Thyroid gland (tissue), 4 donors: ENCODE measurements at regions not wholly inside any gene's neighbourhood (a gene's known extent, or its start where the extent isn't known, plus 50 kb on each side); places are given as distances from the start of the nearest gene placed in this dataset.

Source experiments
- DNase-seq, 2 donors: peaks; one replicate each; pipeline ENCODE4 v3.0.0-alpha.2; 2019
- H3K27ac ChIP-seq, 3 donors: fragments of 200-600 bp; sonication (generic); 1 replicate in 2 of 3; 2 replicates in 1 of 3; pipeline ENCODE4 v1.5.1; 2016 to 2019; ENCODE audit warnings: mild to moderate bottlenecking in 1 of 3, moderate library complexity in 1 of 3
- H3K27me3 ChIP-seq: fragments of 200-600 bp; sonication (generic); one replicate; pipeline ENCODE4 v1.5.1; 2019
- H3K36me3 ChIP-seq, 2 donors: fragments of 200-600 bp; sonication (generic); one replicate each; pipeline ENCODE4 v1.5.1; 2016 to 2019
- H3K4me1 ChIP-seq, 2 donors: fragments of 200-600 bp; sonication (generic); one replicate each; pipeline ENCODE4 v1.5.1; 2017 to 2019
- H3K4me3 ChIP-seq, 3 donors: fragments of 200-600 bp; sonication (generic); replicated peaks in 1 of 3; 1 replicate in 2 of 3; 2 replicates in 1 of 3; pipeline ENCODE4 v1.5.1; 2016; ENCODE audit warnings: mild to moderate bottlenecking in 1 of 3
- H3K9me3 ChIP-seq: fragments of 200-600 bp; sonication (generic); one replicate; pipeline ENCODE4 v1.5.1; 2017
- CTCF ChIP-seq, 6 experiments: fragments of 200-600 bp in 3 of 6; fragments of 450-650 bp in 3 of 6; sonication (generic) in 3 of 6; IDR thresholded peaks; one replicate each; pipeline ENCODE4 v1.5.1; 2016 to 2019; ENCODE audit warnings: antibody characterized with exemption in 6 of 6, mild to moderate bottlenecking in 2 of 6, inconsistent platforms in 1 of 6, moderate library complexity in 1 of 6
- POLR2A ChIP-seq, 2 donors: fragments of 450-650 bp; IDR thresholded peaks; one replicate each; pipeline ENCODE4 v1.6.1; 2017; ENCODE audit warnings: antibody characterized with exemption in 2 of 2, mild to moderate bottlenecking in 2 of 2, moderate library complexity in 1 of 2
- WGBS, 2 donors: methylation state at CpG; one replicate each; pipeline ENCODE4 v1.1.5; 2017; 5-methylcytosine and 5-hydroxymethylcytosine counted together
- intact Hi-C: fragments of 100-400 bp; cut with DNase I; formaldehyde crosslinking; loops from one replicate; pipeline ENCODE4 v1.15.1; 2023

DNA sequence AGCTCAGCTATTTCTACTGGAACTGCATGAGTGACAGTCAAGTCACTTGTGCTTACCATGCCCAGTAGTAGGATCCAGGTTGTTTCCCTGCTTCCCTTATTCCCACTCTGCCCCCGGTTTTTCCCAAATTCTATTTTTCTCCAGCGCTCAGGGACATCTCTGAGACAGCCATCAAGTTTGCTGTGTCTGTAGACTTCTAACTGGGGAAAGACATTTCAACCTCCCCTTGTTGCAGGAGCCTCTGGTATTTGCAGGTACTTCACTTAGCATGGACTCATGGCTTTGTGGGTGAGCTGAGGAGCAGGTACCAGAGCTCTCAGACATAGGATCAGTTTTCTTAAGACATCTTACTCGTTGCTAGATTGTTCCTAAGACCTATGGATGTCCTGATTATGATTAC is 801.6 kb upstream of the RBFOX1 start:
- H3K36me3 ChIP-seq, result no peaks in the 10 kb centered on the region
- H3K4me1 ChIP-seq, result no peaks in the 10 kb centered on the region
- H3K27me3 ChIP-seq, result no peaks in the 10 kb centered on the region
- WGBS, 2 donors, result 71 to 72% methylated on average over 3 of the region's 3 CpGs
- no peak overlapping the region for H3K27ac ChIP-seq
- TF ChIP-seq POLR2A (IDR thresholded peaks at IDR 0.05), result no peak
- TF ChIP-seq CTCF (IDR thresholded peaks at IDR 0.05), result no peak
- no peaks in the 10 kb centered on the region for H3K9me3 ChIP-seq
- DNase-seq, result no peak
- no peak overlapping the region for H3K4me3 ChIP-seq
- intact Hi-C loops, result no loop called here

- no peaks in the 10 kb centered on the region for H3K36me3 ChIP-seq
- intact Hi-C loops, result no loop called here
These were observed 804.4 kb upstream of the RBFOX1 start for GRCh38 chr16:6528217-6528616.

GRCh38 chr16:6527646-6528045 is 805.0 kb upstream of the RBFOX1 start:
- no peak for TF ChIP-seq POLR2A (IDR thresholded peaks at IDR 0.05)
- TF ChIP-seq CTCF (IDR thresholded peaks at IDR 0.05), result no peak
- 45 to 55% methylated on average over 7 of the region's 7 CpGs for WGBS, 2 donors
- no peaks in the 10 kb centered on the region for H3K27me3 ChIP-seq

More at GRCh38 chr16:6528217-6528616, 804.4 kb upstream of the RBFOX1 start:
- Histone ChIP-seq H3K27ac (no peak overlapping the region), H3K4me3 (no peak overlapping the region), H3K9me3 (no peaks in the 10 kb centered on the region), H3K27me3 (no peaks in the 10 kb centered on the region), H3K4me1 (no peaks in the 10 kb centered on the region)
- WGBS, 2 donors, result 70 to 84% methylated on average over 2 of the region's 2 CpGs
- no peak for DNase-seq
- TF ChIP-seq POLR2A (IDR thresholded peaks at IDR 0.05), result no peak
- TF ChIP-seq CTCF (IDR thresholded peaks at IDR 0.05), result no peak

GRCh38 chr16:6524501-6524900 is 808.1 kb upstream of the RBFOX1 start:
- H3K36me3 ChIP-seq, result no peaks in the 10 kb centered on the region
- TF ChIP-seq CTCF (IDR thresholded peaks at IDR 0.05) (no peak), POLR2A (IDR thresholded peaks at IDR 0.05) (no peak)
- no peak for DNase-seq

More at GRCh38 chr16:6527646-6528045, 805.0 kb upstream of the RBFOX1 start:
- no peaks in the 10 kb centered on the region for H3K9me3 ChIP-seq
- H3K27ac ChIP-seq, result no peak overlapping the region
- intact Hi-C loops, result no loop called here
- no peaks in the 10 kb centered on the region for H3K4me1 ChIP-seq
- H3K36me3 ChIP-seq, result no peaks in the 10 kb centered on the region
- no peak for DNase-seq
- no peak overlapping the region for H3K4me3 ChIP-seq

DNA sequence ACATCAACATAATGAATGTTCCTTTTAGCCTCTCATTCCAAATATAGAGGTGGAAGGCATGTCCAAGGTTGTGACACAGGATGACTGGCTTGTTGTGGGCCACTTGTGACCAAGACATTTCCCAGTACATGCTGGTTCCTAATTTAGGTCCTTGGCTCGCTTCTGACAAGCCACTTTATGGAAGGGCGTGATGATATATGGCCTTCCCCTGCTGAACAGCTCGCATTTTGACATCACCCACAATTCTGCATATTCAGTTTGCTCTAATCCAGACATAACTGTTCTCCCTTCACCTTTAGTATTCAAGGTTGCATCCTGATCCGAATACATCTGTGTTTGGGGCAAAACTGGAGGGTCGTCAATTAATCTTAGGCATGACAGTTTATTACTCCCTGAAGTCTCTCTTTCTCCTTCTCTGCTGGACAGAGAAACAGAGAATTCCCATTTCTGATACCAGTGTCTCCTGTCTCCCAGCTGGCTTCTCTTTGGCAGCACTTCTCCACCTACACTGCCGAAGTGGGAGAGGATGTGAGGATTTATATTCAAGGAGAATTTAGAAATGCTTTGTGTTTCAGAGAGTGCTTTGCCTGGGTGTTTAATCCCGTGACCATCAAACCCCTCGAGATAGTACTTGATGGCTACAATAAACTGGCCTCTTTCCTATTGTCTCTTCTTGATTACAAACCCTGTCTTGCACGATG is 815.5 kb upstream of the RBFOX1 start:
- no peak overlapping the region for H3K27ac ChIP-seq
- TF ChIP-seq POLR2A (IDR thresholded peaks at IDR 0.05), result no peak
- no peak for TF ChIP-seq CTCF (IDR thresholded peaks at IDR 0.05)
- 58 to 76% methylated on average over 8 to 9 of the region's 9 CpGs for WGBS, 2 donors
- no peaks in the 10 kb centered on the region for H3K27me3 ChIP-seq
- H3K36me3 ChIP-seq, result no peaks in the 10 kb centered on the region
- no peak overlapping the region for H3K4me3 ChIP-seq
- intact Hi-C loops, result no loop called here
- H3K4me1 ChIP-seq, result no peaks in the 10 kb centered on the region
- no peak for DNase-seq
- no peaks in the 10 kb centered on the region for H3K9me3 ChIP-seq

More at GRCh38 chr16:6524501-6524900, 808.1 kb upstream of the RBFOX1 start:
- H3K4me3 ChIP-seq, result no peak overlapping the region
- 50 to 75% methylated on average over 1 of the region's 1 CpG for WGBS, 2 donors
- H3K27me3 ChIP-seq, result no peaks in the 10 kb centered on the region
- intact Hi-C loops, result no loop called here
- no peaks in the 10 kb centered on the region for H3K9me3 ChIP-seq
- H3K27ac ChIP-seq, result no peak overlapping the region
- no peaks in the 10 kb centered on the region for H3K4me1 ChIP-seq
